Loucy (cell line): ENCODE measurements at regions not wholly inside any gene's neighbourhood (a gene's known extent, or its start where the extent isn't known, plus 50 kb on each side); places are given as distances from the start of the nearest gene placed in this dataset.

Experiments
- H2AFZ ChIP-seq: fragments of 200-600 bp; sonication (generic); 2 replicates; pipeline ENCODE4 v1.6.0; 2016; ENCODE audit warnings: antibody characterized with exemption, mild to moderate bottlenecking, low read length, moderate library complexity
- H3F3A ChIP-seq: fragments of 200-600 bp; 2 replicates; pipeline ENCODE4 v1.6.0; 2016; ENCODE audit warnings: antibody characterized with exemption, low read depth, mild to moderate bottlenecking
- H3K27me3 ChIP-seq: fragments of 200-600 bp; sonication (generic); 2 replicates; pipeline ENCODE4 v1.6.1; 2014; ENCODE audit warnings: low read length, mild to moderate bottlenecking; ENCODE audit not compliant: insufficient read depth, poor library complexity, severe bottlenecking
- H3K36me3 ChIP-seq: fragments of 200-600 bp; sonication (generic); 2 replicates; pipeline ENCODE4 v1.6.1; 2016; ENCODE audit warnings: low read length; ENCODE audit not compliant: insufficient read depth
- H3K4me1 ChIP-seq: fragments of 200-600 bp; sonication (generic); 2 replicates; pipeline ENCODE4 v1.5.1; 2014; ENCODE audit warnings: low read length, mild to moderate bottlenecking; ENCODE audit not compliant: insufficient read depth, poor library complexity, severe bottlenecking
- H3K4me2 ChIP-seq: fragments of 200-600 bp; sonication (generic); 2 replicates; pipeline ENCODE4 v1.6.0; 2014; ENCODE audit warnings: antibody characterized with exemption, low read length, low read depth, mild to moderate bottlenecking; ENCODE audit not compliant: poor library complexity, severe bottlenecking
- H3K4me3 ChIP-seq: fragments of 200-600 bp; sonication (generic); 2 replicates; pipeline ENCODE4 v1.5.1; 2014; ENCODE audit warnings: low read length, mild to moderate bottlenecking, mixed read lengths; ENCODE audit not compliant: poor library complexity, severe bottlenecking
- H3K79me2 ChIP-seq: fragments of 200-600 bp; sonication (generic); 2 replicates; pipeline ENCODE4 v1.6.1; 2014; ENCODE audit warnings: low read length; ENCODE audit not compliant: insufficient read depth
- H3K9ac ChIP-seq: fragments of 200-600 bp; sonication (generic); 2 replicates; pipeline ENCODE4 v1.6.0; 2014; ENCODE audit warnings: mild to moderate bottlenecking, low read depth, low read length, moderate library complexity; ENCODE audit not compliant: poor library complexity, severe bottlenecking
- H3K9me2 ChIP-seq: fragments of 200-600 bp; sonication (generic); replicated peaks from 2 replicates; pipeline ENCODE4 v1.6.1; 2016; ENCODE audit warnings: low read depth, low read length, mixed read lengths
- H3K9me3 ChIP-seq: fragments of 200-600 bp; sonication (generic); 2 replicates; pipeline ENCODE4 v1.6.1; 2014; ENCODE audit warnings: mild to moderate bottlenecking, antibody characterized with exemption, low read length, low read depth; ENCODE audit not compliant: insufficient read depth
- H4K20me1 ChIP-seq: fragments of 200-600 bp; sonication (generic); 2 replicates; pipeline ENCODE4 v1.6.0; 2014; ENCODE audit warnings: antibody characterized with exemption, low read length, mild to moderate bottlenecking; ENCODE audit not compliant: insufficient read depth, poor library complexity, severe bottlenecking
- CTCF ChIP-seq: fragments of 200-600 bp; sonication (generic); conservative IDR thresholded peaks from 2 replicates; pipeline ENCODE4 v1.5.1; 2014; ENCODE audit warnings: mild to moderate bottlenecking, antibody characterized with exemption, low read length
- EZH2phosphoT487 ChIP-seq: fragments of 200-600 bp; IDR thresholded peaks from 2 replicates; pipeline ENCODE4 v1.6.1; 2018; ENCODE audit warnings: antibody characterized with exemption, mild to moderate bottlenecking, moderate library complexity, borderline replicate concordance

GRCh38 chr16:59090541-59090940, 356.4 kb upstream of the GOT2 start:
- no peaks in the 10 kb centered on the region for H3K79me2 ChIP-seq
- TF ChIP-seq EZH2phosphoT487 (no peak), CTCF (no peak)
- no peaks in the 10 kb centered on the region for H3K36me3 ChIP-seq
- no peaks in the 10 kb centered on the region for H4K20me1 ChIP-seq
- no peaks in the 10 kb centered on the region for H3F3A ChIP-seq
- H2AFZ ChIP-seq = no peak overlapping the region
- H3K9me3 ChIP-seq = no peaks in the 10 kb centered on the region
- H3K27me3 ChIP-seq = no peaks in the 10 kb centered on the region
- H3K9me2 ChIP-seq = no peaks in the 10 kb centered on the region
- H3K4me3 ChIP-seq = no peak overlapping the region
- no peaks in the 10 kb centered on the region for H3K4me1 ChIP-seq
- no peak overlapping the region for H3K9ac ChIP-seq
- H3K4me2 ChIP-seq = no peak overlapping the region

- H3K9me3 ChIP-seq = no peaks in the 10 kb centered on the region
- H3K4me2 ChIP-seq = no peak overlapping the region
- no peak overlapping the region for H3K9ac ChIP-seq
- H3K9me2 ChIP-seq = no peaks in the 10 kb centered on the region
- H4K20me1 ChIP-seq = no peaks in the 10 kb centered on the region
- no peak overlapping the region for H2AFZ ChIP-seq
- H3K4me3 ChIP-seq = no peak overlapping the region
- H3F3A ChIP-seq = no peaks in the 10 kb centered on the region
- TF ChIP-seq EZH2phosphoT487 (no peak), CTCF (no peak)
- no peaks in the 10 kb centered on the region for H3K27me3 ChIP-seq
- no peaks in the 10 kb centered on the region for H3K4me1 ChIP-seq
- no peaks in the 10 kb centered on the region for H3K36me3 ChIP-seq
- no peaks in the 10 kb centered on the region for H3K79me2 ChIP-seq
Observed at GRCh38 chr16:59088431-59088830, 354.3 kb upstream of the GOT2 start.

GRCh38 chr16:59087641-59088040, 353.5 kb upstream of the GOT2 start:
- H3K79me2 ChIP-seq = no peaks in the 10 kb centered on the region
- no peak overlapping the region for H3K4me2 ChIP-seq
- no peaks in the 10 kb centered on the region for H3K9me2 ChIP-seq
- no peaks in the 10 kb centered on the region for H4K20me1 ChIP-seq
- no peak overlapping the region for H3K4me3 ChIP-seq
- no peaks in the 10 kb centered on the region for H3K4me1 ChIP-seq
- H3K9ac ChIP-seq = no peak overlapping the region
- H3K36me3 ChIP-seq = no peaks in the 10 kb centered on the region
- H2AFZ ChIP-seq = no peak overlapping the region
- TF ChIP-seq EZH2phosphoT487 (no peak), CTCF (no peak)
- no peaks in the 10 kb centered on the region for H3K27me3 ChIP-seq
- no peaks in the 10 kb centered on the region for H3F3A ChIP-seq
- no peaks in the 10 kb centered on the region for H3K9me3 ChIP-seq
